HG02870 (cell line): ENCODE measurements at regions not wholly inside any gene's neighbourhood (a gene's known extent, or its start where the extent isn't known, plus 50 kb on each side); places are given as distances from the start of the nearest gene placed in this dataset.

Experiments used
- ATAC-seq: cut with Tn5 transposase; IDR thresholded peaks from one replicate; pipeline ENCODE4 v1.9.1; 2021; ENCODE audit warnings: mild to moderate bottlenecking, moderate library complexity; ENCODE audit not compliant: unreplicated experiment

DNA sequence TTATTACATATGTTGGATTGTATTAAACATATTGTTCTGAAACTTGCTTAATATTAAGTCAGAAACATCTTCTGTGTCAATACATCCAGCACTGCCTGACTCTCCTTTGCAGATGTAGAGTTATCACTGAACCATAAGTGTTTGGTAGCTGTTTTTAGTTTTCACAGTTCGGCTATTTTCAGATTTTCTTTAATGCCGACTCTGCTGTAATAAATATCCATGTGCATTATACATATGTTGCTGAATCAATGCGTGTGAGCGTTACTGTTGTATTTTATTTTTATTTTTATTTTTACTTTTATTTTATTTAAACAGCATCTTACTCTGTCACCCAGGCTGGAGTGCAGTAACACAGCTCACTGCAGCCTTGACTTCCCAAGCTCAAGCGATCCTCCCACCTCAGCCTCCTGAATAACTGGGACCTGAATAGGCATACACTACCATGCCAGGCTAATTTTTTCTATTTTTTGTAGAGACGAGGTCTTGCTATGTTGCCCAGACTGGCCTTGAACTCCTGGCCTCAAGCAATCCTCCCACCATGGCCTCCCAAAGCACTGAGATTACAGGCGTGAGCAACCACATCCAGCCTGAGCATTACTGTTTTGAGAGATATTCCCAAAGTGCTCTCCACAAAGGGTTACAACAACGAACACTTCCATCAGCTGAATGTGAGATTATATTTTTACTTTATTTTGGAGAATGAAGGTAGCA is 50.7 kb upstream of the NOCT start:
- ATAC-seq, result no peak

DNA sequence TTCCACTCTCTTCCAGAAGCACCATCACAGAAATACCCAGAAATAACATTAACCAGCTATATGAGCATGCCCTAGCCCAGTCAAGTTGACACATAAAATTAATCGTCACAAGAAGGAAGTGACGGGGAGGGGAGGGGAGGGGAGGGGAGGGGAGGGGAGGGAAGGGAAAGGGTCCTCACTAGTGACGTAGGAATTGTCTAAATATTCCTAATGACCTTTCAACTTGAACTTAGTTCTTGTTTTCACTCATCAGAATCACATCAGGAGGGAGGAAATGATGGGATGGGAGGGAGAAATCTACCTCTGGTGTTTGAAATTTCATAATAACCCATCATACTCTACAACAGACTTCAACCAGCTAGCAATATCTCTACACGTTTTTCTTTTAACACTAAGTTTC is 52.2 kb upstream of the NOCT start:
- no peak for ATAC-seq

DNA sequence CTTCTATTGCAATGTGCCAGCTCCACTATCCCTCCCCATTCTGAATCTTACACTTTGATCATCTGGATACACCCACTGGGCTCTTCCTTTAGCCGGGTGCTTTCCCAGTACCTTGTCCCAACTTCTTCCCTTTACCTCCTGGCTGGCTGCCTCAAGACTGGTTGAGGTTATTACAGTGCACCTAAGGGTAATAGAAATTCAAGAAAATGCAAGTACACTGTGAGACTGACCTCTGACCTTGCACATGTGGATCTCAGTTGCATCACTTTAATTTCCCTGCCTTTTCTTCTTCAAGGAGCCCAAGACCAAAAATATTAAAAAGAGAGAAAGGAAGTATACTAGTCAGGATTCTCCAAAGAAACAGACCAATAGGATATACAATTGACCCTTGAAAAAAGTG is 53.9 kb upstream of the NOCT start:
- no peak for ATAC-seq

DNA sequence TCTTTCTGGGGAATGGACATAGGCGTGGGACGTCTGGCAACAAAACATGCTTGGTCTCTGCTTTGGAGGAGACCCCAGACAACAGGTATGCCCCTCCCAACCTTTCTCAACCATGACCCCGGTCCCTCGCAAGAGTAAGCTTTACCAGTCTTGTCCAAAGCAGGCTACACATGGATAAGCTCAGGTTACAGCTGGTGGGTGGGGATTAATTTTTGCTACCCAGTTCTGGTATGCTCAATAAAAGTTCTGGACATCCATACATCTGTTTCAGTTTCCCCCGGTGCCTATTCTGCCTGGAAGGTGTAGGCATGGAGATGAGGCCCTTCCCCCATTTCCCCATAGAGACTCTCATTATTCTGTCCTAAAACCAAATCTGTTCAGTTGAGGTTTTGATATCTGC is 54.5 kb upstream of the NOCT start:
- ATAC-seq, result no peak

DNA sequence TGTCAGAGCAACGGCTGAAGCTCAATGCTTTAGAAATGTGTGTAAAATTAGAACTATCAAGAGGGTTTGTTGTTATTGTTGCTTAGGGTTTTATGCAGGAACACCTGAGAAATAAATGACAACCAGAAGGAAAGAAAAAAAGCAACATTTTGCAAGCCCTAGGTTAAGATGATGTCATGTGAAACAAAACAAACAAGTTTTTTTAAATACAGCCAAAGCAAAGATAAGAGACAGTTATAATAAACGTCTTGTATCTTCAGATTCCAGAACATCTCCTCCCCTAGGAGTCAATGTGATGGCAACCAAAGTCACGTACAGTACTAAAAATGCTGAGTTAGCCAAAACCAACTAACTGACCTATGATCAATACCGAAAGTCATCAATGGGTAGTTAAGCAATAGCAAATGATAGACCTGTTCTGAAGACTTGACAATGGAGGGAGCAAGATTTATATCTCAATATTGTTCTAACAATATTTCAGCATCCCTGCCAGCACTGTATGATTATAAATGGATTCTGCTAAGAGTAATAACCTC is 55.3 kb upstream of the NOCT start:
- ATAC-seq, result no peak

DNA sequence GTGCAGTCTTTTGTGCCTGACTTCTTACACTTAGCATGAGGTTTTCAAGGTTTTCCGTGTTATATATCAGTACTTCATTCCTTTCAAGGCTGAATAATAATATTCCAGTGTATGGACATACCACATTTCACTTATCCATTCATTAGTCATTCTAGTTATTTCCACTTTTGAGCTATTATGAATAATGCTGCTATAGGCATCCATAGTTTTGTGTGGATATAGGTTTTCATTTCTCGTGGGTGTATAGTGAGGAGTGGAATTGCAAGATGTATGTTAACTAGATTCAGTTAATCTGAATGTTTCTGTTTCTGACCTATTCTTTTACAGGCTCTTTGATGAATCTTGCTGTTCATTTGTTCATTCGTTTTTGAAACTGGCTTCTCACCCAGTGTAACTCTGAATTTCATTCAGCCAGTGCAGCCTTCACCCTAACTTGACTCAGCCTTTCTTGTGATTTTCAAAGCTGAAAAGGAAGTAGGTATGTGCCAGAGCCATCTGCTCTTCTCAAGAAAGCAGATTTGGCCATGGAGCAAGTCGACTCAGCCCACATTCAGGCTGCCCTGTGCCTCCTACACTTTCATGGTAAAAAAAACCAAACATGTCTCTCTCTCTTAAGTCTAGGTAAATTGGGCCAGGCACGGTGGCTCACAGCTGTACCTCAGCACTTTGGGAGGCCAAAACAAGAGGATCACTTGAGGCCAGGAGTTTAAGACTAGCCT is 56.3 kb upstream of the NOCT start:
- ATAC-seq, result no peak

DNA sequence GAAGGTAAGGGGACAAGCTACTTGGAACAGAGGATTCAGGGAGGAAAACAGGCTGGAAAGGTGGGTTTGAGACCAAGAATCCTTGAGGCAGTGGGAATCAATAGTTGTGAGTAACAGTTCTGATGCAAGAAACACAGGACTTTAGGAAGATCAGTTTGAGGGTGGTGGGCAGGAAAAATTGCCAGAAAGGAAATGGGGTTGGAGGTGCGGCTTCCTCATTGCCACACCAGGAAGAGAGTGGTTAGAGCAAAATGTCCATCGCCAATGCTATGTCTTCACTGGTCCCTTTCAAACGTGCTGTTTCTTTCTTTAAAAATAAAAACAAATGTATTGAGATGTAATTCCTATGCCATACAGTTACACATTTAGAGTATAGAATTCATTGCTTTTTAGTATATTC is 57.1 kb upstream of the NOCT start:
- ATAC-seq, result no peak

DNA sequence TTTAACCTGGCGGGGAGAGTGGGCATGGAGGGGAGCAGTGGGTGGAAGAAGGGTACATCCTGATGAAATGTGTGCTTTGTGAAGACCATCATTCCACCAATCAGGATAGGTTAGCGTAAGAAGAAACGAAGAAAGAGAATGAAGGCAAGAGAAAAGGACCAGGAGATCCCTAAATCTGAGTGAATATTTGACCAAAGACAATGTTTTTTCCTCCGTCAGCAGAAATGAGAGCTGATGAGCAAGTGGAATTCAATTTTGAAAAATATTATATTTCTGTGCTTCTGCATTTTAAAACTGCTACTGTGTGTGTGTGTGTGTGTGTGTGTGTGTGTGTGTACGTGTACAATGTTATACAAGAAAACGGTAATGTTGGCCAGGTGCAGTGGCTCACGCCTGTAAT is 58.3 kb upstream of the NOCT start:
- no peak for ATAC-seq

DNA sequence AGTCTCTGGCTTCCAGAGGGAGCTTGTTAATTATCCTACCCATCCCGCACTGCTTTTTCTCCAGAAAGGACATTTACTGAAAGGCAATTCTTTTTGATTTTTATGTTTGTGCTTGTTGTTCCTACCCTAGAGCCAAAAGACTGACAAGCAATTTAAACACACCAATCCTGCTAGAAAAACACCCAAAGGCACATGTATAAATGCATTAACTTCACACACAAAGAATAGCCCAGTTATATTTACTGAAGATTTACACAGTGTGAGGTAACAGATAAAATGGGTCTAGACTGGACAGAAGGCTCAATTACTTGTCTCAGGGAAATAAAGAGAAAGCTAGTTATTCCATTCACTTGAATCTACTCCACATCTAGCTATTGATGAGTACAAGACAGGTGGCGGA is 61.2 kb upstream of the NOCT start:
- ATAC-seq, result no peak

DNA sequence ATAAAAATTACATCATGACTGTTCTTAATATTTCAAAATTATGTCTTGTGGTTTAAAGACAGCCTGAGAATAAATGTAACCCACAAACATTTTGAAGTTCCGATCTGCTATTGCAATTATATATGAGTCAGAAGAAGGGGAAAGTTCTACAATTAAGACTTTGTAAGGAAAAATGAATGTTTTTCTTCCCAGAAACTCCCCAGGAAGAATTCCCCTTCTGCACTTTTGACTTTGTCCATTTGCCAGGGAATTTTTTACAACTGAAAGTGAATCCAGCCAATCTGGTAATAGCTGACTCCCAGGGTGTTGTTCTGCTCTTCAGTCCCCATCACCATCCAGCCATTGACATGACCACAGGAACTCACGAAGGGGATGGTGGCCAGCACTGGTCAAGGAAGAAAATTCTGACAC is 61.6 kb upstream of the NOCT start:
- ATAC-seq, result no peak

DNA sequence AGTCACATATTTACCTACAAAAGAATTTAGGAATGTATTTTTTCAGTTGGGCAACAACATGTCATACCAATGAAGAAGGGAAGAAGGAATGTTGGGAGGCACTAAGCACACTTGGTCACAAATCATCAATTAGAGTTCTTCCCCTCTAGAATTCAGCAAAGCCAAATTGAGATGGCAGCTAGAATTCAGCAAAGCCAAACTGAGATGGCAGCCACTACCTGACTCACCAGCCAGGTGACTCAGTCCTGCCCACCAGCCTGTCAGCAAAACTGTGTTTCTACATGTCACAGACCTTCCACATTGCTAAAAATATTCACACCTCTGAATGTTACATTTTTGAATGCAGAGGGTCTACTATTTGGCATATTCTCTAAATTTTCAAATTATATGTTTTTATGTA is 63.2 kb upstream of the NOCT start:
- ATAC-seq, result no peak

DNA sequence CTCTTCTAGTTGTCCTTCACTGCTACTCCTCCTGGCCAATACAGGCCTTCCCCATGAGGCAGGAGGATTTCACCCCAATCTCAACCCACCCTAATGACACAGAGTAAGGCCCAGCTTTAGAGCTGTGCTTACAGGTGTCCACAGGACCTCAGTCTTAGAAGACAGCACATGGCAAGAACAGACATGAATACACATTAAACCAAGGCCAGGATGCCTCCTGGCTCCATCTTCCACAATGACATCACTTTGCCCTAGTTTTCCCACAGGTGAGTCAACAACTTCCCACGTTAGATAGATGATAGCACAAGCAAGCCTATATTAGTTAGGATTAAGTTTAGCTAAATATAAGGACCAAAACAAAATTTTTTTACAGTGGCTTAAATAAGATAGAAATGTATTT is 63.8 kb upstream of the NOCT start:
- no peak for ATAC-seq

DNA sequence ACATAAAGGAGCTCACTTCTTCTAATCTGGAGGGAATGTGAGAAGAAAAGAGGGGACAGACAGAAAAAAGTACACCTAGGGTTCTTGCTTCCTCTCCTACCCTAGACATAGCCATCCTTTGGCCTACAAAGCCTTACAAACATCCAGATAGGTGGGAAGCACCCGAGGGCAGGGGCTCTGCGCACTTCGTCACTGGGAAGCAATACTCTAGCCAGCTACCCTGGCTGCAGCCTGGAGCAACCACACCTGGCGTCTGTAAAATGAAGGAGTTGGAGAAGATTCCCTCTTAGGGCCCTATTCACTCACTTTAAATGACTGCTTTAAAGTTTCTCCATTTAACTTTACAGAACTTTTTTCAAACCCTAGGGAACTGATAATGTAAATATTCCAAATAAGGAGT is 65.7 kb upstream of the NOCT start:
- ATAC-seq, result no peak

DNA sequence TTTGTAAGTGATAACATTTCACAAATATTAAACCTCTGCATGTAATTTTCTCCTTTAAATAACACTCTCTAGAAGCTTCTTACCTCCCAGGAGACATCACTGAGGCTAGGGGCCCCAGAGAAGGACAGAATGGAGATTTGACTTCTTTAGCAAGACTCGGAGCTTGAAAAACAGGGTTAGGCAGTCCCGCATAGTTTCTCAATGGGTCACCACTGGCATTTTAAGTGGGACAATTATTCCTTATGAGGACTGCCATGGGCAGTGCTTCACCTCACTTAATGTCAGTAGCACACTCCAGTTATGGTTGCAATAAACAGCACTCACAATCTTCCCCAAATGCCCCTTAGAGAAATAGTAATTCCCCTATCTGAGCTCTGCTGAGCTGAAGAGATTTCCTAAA is 66.7 kb upstream of the NOCT start:
- no peak for ATAC-seq

DNA sequence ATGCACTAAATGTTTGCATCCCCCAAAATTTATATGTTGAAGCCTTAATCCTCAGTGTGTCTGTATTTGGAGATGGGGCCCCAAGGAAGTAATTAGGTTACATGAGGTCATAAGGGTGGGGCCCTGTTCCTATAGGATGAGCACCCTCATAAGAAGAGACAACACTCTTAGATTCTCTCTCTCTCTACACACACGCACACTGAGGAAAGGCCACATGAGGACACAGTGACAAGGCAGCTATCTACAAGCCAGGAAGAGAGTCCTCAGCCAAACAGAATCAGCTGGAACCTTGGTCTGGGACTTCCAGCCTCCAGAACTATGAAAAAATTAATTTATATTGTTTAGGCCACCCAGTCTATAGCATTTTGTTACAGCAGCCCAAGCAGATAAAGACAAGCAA is 69.3 kb upstream of the NOCT start:
- ATAC-seq, result no peak

DNA sequence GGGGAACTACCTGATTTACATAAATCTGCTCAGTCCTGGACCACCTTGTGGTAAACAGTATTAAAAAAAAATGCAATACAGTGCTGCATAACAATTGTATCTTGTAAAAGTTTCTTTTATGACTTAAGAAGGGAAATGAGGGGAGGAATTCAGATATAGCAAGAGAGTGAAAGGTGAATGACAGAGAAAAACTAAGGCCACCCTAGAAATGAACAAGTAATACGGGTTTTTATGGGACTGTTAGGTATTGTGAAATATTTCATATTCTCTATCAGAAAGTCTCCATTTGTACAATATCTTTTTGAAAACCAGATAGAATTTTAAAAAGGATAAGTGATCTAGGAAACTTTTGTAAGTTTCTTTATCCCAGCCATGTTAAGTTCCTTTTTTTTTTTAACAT is 69.7 kb upstream of the NOCT start:
- no peak for ATAC-seq

DNA sequence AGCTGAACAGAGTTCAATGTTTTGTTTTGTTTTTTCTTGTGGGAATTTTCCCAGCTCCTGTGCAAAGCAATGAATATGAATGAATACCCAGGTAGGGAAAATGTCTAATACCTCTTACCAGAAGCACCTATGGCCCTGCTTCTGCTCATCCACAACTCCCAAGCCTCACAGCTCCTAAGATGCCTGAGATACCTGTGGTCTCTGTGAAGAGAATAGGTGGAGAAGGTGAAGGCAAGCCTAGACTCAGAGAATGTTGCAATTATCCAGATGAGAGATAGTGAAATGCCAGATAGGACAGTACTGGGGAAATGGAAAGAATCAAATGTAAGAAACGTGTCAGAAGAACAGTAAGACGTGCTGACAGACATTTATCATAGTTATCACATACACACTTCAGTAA is 70.2 kb upstream of the NOCT start:
- no peak for ATAC-seq

DNA sequence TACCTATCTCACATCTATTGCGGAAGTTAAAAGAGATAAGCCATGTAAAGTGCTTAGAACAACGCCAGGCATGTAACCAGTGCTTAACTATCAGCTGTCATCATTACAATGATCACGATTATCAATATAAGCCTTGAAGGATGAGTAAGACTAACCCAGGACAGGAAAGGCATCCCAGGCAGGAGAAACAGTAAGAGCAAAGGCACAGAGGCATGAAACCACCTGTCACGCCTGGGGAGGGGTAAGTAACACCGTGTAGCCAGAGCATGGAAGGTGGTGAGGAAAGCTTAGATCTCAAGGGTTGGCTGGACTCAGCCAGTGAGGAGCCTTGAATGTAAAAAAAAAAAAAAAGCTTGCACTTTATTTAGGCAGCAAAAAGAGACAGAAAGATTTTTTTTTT is 71.7 kb upstream of the NOCT start:
- no peak for ATAC-seq

DNA sequence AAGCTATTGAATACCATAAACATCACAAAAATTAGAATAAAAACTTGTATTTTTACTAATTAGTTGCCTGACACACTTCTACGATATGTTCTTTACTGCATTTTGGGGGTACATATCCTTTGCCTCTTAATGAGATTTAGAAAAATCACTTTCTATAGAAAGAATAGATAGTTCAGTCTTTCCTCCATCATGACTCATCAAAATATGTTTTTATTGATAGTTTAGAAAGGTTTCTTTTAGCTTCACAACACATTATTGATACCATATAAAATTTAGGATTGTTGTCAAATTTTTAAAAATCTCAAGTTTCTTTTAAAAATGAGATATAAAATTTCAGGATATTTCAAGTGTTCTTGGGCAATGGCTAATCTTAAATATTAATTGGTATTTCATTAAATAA is 74.5 kb upstream of the NOCT start:
- no peak for ATAC-seq

DNA sequence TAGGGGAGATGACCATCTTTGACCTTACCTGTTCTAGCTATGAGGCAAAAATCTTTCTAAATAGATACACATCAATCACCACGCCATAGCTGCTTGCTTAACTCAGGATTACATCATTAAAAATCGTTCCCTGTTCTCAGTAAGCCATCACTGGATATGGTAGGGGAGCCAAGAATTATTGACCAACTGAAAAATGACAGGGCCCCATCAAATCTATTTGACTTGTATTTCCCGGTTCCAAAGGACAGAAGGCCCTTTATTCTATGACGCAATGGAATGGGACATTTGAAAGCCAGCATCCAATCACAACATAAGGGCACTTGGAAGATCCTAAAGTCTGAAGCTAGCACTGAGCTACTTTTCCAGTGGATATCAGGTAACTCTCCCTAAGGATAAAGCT is 75.6 kb upstream of the NOCT start:
- ATAC-seq, result no peak

DNA sequence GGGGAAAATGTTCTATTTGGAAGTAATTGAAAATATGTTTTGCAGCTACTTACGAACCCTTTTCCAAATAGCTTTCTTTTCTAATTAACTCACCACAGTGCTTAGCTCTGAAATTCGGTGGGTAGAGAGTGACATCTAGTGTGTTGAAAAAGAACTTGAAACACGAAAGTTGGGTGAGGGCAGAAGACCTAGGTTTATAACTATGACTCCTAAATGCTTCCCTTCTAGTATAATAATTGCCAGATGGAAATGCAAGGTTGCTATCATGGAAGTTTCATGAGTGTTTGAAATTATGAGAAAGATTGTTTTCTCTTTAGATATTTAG is 77.3 kb upstream of the NOCT start:
- ATAC-seq, result peak; percentile 65

DNA sequence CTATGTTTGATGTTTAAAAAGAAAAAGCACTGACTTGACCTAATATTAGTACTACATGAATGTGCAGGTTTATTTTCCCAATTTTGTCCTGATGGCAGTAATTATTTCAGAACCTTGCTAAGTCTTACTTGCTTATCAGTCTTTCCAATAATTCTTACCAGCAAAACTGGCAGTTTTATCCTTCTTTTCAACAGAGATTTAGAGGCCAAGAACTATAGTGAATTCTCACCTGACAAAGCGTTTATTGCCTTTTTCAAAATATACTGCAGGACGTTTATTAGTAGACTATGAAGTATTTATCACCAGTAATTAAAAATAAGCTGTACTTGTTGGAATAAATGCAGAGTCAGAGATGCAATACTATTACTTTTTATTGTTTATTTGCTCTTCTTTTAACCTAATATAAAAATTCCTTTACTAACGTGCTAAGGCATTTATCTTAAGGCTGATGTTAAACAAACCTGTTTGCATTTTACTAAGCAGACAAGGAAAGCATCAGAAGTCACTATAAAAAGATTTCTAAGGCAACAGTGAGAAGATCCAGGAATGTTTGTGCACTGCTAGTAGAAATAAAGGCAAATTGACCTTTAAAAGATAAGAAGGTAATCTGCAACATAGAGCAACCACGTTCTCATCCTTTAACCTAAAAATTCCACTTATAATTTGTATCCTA is 80.3 kb upstream of the NOCT start:
- no peak for ATAC-seq
